Fibroblast of skin of left quadriceps (primary cell): ENCODE measurements at regions not wholly inside any gene's neighbourhood (a gene's known extent, or its start where the extent isn't known, plus 50 kb on each side); places are given as distances from the start of the nearest gene placed in this dataset.
A peak's percentile ranks its signal among the peaks of the same experiment; 100 is the strongest.

ENCODE experiments used
- DNase-seq, 2 experiments: peaks; one replicate each; pipeline ENCODE4 v3.0.0-alpha.2; 2013; ENCODE audit warnings: low read depth in 2 of 2

DNA sequence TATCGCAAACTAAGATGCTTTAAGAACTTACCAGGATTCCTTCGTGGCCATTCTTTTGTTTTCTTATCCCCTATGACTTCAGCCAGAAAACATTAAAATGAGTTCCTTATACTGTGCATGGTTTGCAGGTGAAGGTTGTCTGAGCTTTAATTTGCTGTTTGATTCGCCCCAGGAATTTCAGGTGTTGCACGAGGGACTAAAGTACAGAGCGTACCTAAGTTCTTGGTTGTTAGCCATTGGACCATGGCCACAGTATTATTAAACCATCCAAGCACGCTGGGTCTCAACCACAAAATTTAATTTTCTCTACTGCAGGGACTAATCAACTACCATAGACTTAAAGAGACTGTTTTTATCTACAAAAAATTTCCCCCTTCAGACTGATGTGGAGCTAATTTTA is 208.4 kb upstream of the MPDZ start:
- no peak for DNase-seq

DNA sequence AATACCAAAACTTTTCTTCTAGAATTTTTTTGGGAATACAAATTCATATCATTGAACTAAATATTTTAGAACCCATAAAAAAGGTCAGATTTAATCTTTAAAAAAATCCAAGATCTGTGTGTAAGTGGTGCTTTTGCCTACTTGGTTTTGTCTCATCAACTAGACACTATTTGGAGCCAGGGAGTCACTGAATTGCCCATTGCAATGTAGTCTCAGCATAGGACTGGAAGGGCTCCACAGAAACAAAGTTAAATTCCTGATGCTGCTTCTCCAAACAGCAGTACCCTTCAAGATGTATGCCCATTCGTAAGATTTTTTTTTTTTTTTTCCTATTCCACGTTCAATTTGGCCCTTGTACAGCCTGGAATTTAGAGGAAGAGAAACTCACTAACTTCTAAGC is 208.0 kb upstream of the MPDZ start:
- no peak for DNase-seq

- DNase-seq: no peak
Measured at GRCh38 chr9:13487071-13487470, 207.6 kb upstream of the MPDZ start.

DNA sequence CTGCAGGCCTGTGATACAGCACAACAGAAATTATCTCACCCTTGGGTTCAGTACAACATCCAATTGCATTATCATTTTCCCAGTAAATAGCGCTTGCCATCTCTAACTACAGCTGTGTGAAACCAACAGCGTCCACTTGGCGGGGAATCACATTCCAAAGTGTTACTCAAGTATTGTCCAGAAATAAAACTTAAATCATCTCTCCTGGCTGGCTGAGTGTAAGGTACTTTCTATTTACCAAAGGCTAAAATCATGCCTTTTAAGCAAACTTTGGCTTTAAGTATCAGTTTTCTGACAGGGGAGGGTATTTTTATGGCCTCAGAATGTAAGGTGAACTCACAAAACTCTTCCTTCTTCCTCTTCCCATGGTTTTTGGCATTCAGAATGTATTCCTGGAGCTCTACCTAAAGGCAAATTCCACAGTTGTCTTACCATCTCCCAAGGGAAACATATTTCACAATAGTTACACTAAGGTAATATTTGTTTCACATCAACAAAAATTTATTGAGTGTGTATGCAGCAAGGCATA is 205.6 kb upstream of the MPDZ start:
- peak; percentile 58 to 61 for DNase-seq

DNA sequence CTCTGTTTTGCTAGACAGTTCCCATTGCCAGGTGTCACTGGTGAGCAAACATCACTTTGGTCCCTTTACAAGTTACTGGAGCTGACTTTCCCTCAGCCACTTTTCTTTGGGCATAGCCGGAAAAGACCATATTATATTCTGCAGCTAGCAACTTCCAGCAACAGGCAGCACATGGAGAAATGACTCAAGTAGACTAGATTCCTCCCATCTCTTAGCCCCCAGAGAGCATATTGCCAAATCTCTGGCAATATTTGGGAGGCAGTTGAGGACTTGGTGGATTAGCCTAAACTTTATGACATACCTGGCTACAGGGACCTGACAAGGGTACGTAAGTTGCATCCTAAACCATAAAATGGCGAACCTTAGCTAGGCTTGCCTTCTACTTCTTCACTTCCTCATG is 204.7 kb upstream of the MPDZ start:
- no peak for DNase-seq

GRCh38 chr9:13481274-13481673 is 201.8 kb upstream of the MPDZ start:
- DNase-seq: peak in 1 of 2 experiments; percentile 7

DNA sequence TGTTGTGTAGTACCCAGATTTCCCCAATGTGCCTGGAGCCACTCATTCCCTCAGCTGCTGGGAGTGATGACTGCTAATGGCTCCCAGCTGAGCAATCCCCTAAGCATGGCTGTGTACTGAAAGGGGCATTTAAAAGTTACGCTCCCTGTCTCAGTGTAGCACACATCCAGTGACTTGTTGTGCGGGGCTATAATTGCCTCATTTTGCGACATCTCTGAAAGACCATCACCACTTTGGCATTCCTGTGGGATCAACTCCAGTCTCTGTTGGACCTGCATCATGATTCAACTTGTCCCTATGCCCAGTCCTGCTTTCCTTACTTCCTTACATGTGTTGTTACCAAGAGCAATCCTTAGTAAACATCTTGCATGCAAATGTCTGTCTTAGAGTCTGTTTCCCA is 201.2 kb upstream of the MPDZ start:
- peak in 1 of 2 experiments; percentile 30 for DNase-seq

DNA sequence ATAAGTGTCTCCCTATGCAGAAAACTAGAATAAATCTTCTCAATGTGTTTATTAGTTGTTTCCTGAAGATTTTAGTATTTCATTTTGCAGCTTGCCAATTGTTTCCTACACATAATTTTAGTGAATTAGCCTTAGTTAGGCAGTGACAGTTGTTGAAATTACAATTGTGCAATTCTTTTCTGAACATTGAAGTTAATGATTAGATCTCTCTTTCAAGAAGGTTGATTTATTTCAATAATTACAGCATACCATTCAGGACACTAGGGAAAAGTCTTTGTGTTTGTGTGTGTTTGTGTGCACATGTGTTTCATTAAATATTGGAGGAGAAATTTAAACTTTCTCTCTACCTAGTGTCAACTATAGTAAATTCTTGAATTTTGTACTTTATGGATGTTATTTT is 199.6 kb upstream of the MPDZ start:
- DNase-seq: peak; percentile 28 to 31

DNA sequence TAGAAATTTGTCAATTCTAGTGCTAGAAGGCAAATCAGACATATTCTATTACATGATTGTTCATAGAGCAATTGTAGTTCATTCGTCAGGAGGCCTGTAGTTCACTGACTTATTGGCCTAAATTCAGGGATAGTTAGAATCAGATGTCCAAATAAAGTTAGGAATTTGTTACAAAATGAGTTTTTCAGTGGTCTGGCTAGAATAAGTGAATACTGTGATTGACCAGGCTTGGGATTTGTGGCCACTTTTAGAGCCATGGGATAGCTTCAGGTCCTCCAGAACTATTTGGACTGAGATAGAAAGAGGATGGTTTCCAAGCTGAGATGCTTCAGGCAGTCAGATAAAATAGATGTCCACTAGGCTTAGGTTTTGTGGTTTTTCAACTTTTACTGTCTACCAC is 199.1 kb upstream of the MPDZ start:
- DNase-seq: peak in 1 of 2 experiments; percentile 9

- peak; percentile 68 to 69 for DNase-seq
Measured at GRCh38 chr9:13478160-13478559, 198.7 kb upstream of the MPDZ start.

- DNase-seq: no peak
Measured at GRCh38 chr9:13470836-13471235, 191.3 kb upstream of the MPDZ start.

DNA sequence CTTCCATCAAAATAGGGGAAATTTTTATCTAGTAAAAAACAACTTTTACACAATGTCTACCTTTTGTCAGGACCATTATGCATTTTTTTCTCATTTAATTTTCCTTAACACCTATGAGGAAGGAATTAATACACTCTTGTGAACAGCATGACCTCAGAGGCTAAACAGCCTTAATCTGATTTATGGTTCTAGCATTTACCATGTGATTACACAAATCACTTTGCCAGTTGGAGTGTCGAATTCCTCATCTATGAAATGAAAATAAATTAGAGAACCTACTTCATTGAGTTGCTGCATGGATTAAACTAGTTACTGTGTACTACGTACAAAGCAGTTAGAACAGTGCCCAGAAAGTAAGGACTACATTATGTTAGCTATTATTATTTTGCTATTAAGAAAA is 187.7 kb upstream of the MPDZ start:
- DNase-seq: no peak

DNA sequence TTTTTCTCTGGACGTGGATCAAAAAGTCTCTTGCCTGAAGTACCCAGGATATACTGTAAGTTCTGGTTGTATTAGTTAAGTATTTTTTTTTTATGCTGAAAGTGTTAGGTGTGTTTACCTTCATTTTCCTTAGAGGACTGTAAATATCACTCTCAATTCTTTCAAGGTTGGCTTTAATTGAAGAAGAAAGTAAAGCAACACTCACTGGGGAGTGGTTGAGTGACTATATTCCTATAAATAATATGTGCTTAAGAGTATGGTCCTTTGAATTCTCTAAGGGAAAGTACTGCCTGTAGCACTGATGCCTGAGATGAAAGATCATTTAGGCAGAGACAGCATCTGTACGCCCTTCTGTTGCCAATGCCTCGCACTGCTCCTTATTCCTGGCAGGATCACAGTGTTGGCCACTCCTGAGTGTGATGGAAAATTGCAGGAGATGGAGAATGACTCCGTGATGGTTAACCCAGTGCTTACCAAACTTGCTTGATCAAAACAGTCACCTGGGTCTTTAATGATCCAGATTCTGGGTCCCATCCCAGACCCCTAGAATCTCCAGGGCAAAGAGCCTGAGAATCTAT is 182.0 kb upstream of the MPDZ start:
- DNase-seq: no peak

DNA sequence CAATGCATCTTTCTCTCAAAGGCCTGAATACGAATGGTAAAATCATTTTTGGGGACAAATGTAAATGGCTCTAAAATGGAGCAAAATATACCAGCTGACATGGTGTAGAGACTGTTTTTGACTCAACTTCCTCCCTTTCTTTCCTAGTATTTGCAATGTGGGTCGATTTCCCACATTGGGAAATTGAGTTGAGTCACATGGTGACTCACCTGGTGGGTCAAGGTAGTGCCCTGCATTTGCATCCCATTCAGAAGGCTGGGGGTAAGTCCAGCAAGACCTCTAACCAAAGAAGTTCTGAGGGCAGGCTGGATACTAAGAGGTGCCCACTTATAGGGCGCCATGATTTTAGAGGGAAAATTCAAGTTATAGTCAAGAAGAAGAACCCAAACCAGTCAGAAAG is 179.6 kb upstream of the MPDZ start:
- no peak for DNase-seq

DNA sequence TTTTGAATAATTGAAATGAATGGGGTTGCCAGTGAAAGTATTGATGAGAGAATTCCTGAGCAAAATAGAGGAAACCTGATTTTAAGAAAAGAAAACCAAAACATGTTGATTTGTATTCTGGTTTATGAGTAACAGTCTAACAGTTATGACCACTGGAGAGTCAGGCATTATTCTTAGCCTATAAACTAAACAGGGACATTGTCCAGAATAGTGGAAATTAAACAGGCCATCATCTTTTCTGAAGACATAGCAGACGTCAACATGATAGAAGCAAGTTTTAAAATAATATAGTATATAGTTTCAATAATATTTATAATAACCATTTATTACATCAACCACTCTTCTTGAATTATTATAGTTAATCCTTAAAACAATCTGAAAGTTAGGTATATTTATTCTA is 178.3 kb upstream of the MPDZ start:
- no peak for DNase-seq

- DNase-seq: no peak
Measured at GRCh38 chr9:13450723-13451122, 171.2 kb upstream of the MPDZ start.

DNA sequence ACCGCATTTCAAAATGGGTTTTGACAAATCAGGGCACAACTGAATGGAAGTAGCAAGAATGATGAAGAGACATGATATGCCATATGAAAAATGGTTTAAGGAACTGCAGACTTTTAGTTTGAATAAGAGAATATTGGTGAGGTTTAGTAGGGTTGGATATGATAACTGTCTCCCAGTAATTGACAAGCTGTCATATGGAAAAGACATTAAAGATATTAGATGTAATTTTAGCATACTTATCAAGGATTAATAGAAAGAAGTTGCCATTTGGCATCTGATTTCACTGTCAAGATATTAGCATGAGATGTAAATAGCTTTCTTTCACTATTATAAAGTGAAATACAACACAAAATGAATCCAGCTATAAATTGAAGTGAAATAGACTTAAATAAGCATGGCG is 169.0 kb upstream of the MPDZ start:
- no peak for DNase-seq

GRCh38 chr9:13447843-13448422 is 168.4 kb upstream of the MPDZ start:
- no peak for DNase-seq

DNA sequence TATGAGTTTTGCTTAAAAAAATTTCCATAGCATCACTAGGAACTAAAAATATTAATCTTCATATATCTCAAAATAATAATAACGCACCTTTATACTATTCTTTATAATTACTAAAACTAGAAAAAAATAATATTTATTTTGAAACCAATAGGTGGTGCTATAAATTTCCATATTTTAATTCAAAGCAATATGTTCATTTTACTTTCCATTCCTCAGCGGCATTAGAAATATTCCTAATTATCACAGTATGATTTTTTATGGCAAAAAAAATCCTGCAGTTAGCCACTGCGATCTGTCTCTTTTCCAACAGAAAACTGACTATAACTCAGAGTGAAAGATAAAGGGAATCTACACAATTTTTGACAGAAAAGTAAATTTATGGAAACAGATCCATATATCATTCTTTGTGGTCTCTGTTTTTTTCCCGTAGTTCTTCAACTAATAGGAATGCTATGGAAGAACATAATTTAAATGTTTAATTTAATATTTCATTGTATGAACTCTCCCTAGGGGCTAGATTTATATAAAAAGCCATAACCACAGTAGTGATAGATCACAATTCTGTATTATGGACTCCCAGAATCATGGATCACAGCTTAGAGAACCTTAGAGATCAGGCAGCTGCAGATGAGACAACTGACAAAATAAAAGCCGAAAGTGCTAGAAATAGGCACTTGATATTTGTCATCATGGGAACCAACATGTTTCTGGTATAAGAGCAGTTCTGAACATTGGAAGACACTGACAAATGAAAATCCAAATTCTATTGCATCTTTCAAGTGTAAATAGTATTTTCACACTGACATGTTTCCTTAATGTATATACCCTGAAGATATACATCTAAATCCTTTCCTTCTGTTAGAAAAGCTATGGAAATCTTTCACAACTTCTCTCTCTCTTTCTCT is 167.7 kb upstream of the MPDZ start:
- no peak for DNase-seq

- DNase-seq: no peak
Measured at GRCh38 chr9:13446286-13446937, 166.9 kb upstream of the MPDZ start.

DNA sequence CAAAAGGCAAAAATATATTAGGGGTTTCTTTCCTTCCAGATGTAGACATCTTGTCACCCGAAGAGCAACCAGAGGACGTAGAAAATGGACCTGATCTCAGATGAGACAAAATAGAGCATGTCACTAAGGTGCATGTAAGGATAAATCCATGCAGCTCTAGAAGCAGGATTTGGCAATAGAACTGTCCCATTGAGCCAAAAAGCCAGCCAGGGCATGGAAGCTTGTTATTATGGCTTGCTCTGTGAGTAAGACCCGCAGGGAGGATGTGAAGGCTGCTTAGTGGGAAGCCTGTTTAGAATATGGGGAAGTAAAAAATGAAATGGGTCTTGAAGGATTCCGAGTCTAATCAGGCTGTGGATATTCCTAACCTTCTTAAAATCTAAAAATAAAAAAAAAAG is 165.6 kb upstream of the MPDZ start:
- no peak for DNase-seq
